ENCODE measurements at regions not wholly inside any gene's neighbourhood (a gene's known extent, or its start where the extent isn't known, plus 50 kb on each side); places are given as distances from the start of the nearest gene placed in this dataset.

- Mint-ChIP-seq H3K27ac (no peak overlapping the region), H3K4me3 (no peak overlapping the region), H3K4me1 (peaks cover 29% of the 10 kb centered on the region), H3K9me3 (peaks cover 3% of the 10 kb centered on the region), H3K27me3 (ENCODE audit: insufficient read depth, low read depth) (peaks cover 10% of the 10 kb centered on the region), H3K36me3 (no peaks in the 10 kb centered on the region)
- Histone ChIP-seq H3K79me2 (ENCODE audit: low read depth) (no peaks in the 10 kb centered on the region), H3K4me3 (no peak overlapping the region), H3K9ac (no peak overlapping the region), H3K27me3 (no peaks in the 10 kb centered on the region), H3K9me3 (ENCODE audit: low read depth) (no peaks in the 10 kb centered on the region), H3K36me3 (no peaks in the 10 kb centered on the region), H4K20me1 (ENCODE audit: low read depth) (no peaks in the 10 kb centered on the region), H2AFZ (replicated peaks) (no peak overlapping the region), H3K4me2 (no peak overlapping the region), H3F3A (ENCODE audit: low read depth) (peaks cover 5% of the 10 kb centered on the region), H3K4me1 (peaks cover 9% of the 10 kb centered on the region), H3K27ac (no peak overlapping the region)
- TF ChIP-seq EZH2phosphoT487 (IDR thresholded peaks at IDR 0.05), result no peak
- TF ChIP-seq EZH2 (IDR thresholded peaks at IDR 0.05), result no peak
- TF ChIP-seq CTCF (IDR thresholded peaks at IDR 0.05), result no peak
- no peak for DNase-seq (ENCODE audit: low spot score)
These were observed 194.2 kb upstream of the GLRA1 start for GRCh38 chr5:152118676-152119470.

DNA sequence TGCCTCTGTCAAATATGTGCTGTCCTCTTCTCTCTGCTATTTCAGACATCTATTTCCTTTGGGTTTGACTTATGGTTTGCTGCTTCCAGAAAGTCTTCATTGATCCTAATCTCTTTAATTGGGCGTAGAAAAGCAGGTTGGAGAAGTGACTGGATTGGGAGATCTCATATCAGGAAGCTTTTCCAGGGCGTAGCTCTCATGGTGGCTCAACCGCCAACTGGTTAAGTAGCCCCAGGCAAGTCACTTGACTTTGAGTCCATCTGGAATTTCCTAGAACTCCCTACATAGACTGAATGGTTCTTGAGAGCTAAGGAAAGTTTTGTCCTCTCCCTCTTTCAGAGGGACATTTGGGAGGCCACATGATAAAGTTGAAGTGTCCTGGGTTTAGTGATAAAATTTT, 192.3 kb upstream of the GLRA1 start:
- H3K4me2 ChIP-seq, result no peak overlapping the region
- no peak overlapping the region for H3K4me3 ChIP-seq
- no peak for DNase-seq (ENCODE audit: low spot score)
- H3K9me3 ChIP-seq (ENCODE audit: low read depth), result no peaks in the 10 kb centered on the region
- Mint-ChIP-seq H3K4me1 (peaks cover 25% of the 10 kb centered on the region), H3K27ac (no peak overlapping the region), H3K4me3 (no peak overlapping the region), H3K27me3 (ENCODE audit: insufficient read depth, low read depth) (peaks cover 6% of the 10 kb centered on the region), H3K36me3 (no peaks in the 10 kb centered on the region), H3K9me3 (peaks cover 3% of the 10 kb centered on the region)
- no peak for TF ChIP-seq EZH2phosphoT487 (IDR thresholded peaks at IDR 0.05)
- no peak for TF ChIP-seq EZH2 (IDR thresholded peaks at IDR 0.05)
- no peak for TF ChIP-seq CTCF (IDR thresholded peaks at IDR 0.05)
- H3F3A ChIP-seq (ENCODE audit: low read depth), result no peaks in the 10 kb centered on the region
- H3K36me3 ChIP-seq, result no peaks in the 10 kb centered on the region
- no peaks in the 10 kb centered on the region for H4K20me1 ChIP-seq (ENCODE audit: low read depth)
- no peaks in the 10 kb centered on the region for H3K27me3 ChIP-seq
- H3K4me1 ChIP-seq, result no peaks in the 10 kb centered on the region
- H2AFZ ChIP-seq (replicated peaks), result no peak overlapping the region
- H3K79me2 ChIP-seq (ENCODE audit: low read depth), result no peaks in the 10 kb centered on the region
- H3K9ac ChIP-seq, result no peak overlapping the region
- no peak overlapping the region for H3K27ac ChIP-seq

- Histone ChIP-seq H3K9me3 (ENCODE audit: low read depth) (no peaks in the 10 kb centered on the region), H3K79me2 (ENCODE audit: low read depth) (no peaks in the 10 kb centered on the region), H3K27ac (no peak overlapping the region), H3F3A (ENCODE audit: low read depth) (no peaks in the 10 kb centered on the region), H3K4me3 (no peak overlapping the region), H3K4me2 (no peak overlapping the region), H3K4me1 (no peaks in the 10 kb centered on the region), H3K27me3 (no peaks in the 10 kb centered on the region), H3K36me3 (no peaks in the 10 kb centered on the region), H2AFZ (replicated peaks) (no peak overlapping the region), H3K9ac (no peak overlapping the region), H4K20me1 (ENCODE audit: low read depth) (no peaks in the 10 kb centered on the region)
- Mint-ChIP-seq H3K27ac (peak overlapping the region; percentile 43), H3K36me3 (no peaks in the 10 kb centered on the region), H3K27me3 (ENCODE audit: insufficient read depth, low read depth) (no peaks in the 10 kb centered on the region), H3K4me3 (no peak overlapping the region), H3K9me3 (peaks cover 8% of the 10 kb centered on the region), H3K4me1 (peaks cover 8% of the 10 kb centered on the region)
- TF ChIP-seq EZH2phosphoT487 (IDR thresholded peaks at IDR 0.05) (no peak), CTCF (IDR thresholded peaks at IDR 0.05) (no peak), EZH2 (IDR thresholded peaks at IDR 0.05) (no peak)
- no peak for DNase-seq (ENCODE audit: low spot score)
These were observed 188.8 kb upstream of the GLRA1 start for GRCh38 chr5:152113401-152113800.
